Vagina (tissue), 2 donors: ENCODE measurements at regions not wholly inside any gene's neighbourhood (a gene's known extent, or its start where the extent isn't known, plus 50 kb on each side); places are given as distances from the start of the nearest gene placed in this dataset.

Experiments used
- DNase-seq, 2 donors: peaks; one replicate each; pipeline ENCODE4 v3.0.0-alpha.2; 2017; ENCODE audit errors: extremely low spot score in 2 of 2
- H3K27ac ChIP-seq: fragments of 200-600 bp; sonication (generic); one replicate; pipeline ENCODE4 v1.5.1; 2019
- H3K27me3 ChIP-seq: fragments of 200-600 bp; sonication (generic); one replicate; pipeline ENCODE4 v1.5.1; 2019
- H3K36me3 ChIP-seq, 2 donors: fragments of 200-600 bp; sonication (generic); one replicate each; pipeline ENCODE4 v1.5.1; 2017 to 2019
- H3K4me1 ChIP-seq: fragments of 200-600 bp; sonication (generic); one replicate; pipeline ENCODE4 v1.5.1; 2019
- H3K4me3 ChIP-seq, 2 donors: fragments of 200-600 bp; sonication (generic); 1 replicate in 1 of 2; 2 replicates in 1 of 2; pipeline ENCODE4 v1.5.1; 2016 to 2019
- H3K9me3 ChIP-seq: fragments of 200-600 bp; sonication (generic); one replicate; pipeline ENCODE4 v1.5.1; 2019
- POLR2A ChIP-seq, 2 donors: fragments of 450-650 bp; IDR thresholded peaks; one replicate each; pipeline ENCODE4 v1.6.1; 2017; ENCODE audit warnings: antibody characterized with exemption in 2 of 2, mild to moderate bottlenecking in 2 of 2, moderate library complexity in 2 of 2
- POLR2AphosphoS5 ChIP-seq, 2 donors: sonication (generic); formaldehyde crosslinking; IDR thresholded peaks; one replicate each; pipeline ENCODE4 v1.9.0; 2017; ENCODE audit warnings: antibody characterized with exemption in 2 of 2, mild to moderate bottlenecking in 2 of 2, low read depth in 1 of 2; ENCODE audit not compliant: insufficient read depth in 1 of 2
- intact Hi-C: fragments of 100-400 bp; cut with DNase I; formaldehyde crosslinking; loops from one replicate; pipeline ENCODE4 v1.15.1; 2023
- TF ChIP-seq, protein P1 (sequence below), 3 experiments: fragments of 450-650 bp in 2 of 3; fragments of 200-600 bp in 1 of 3; sonication (generic) in 1 of 3; IDR thresholded peaks; one replicate each; pipeline ENCODE4 v1.5.1; 2017 to 2019; ENCODE audit warnings: antibody characterized with exemption in 3 of 3, mild to moderate bottlenecking in 2 of 3, moderate library complexity in 2 of 3

DNA sequence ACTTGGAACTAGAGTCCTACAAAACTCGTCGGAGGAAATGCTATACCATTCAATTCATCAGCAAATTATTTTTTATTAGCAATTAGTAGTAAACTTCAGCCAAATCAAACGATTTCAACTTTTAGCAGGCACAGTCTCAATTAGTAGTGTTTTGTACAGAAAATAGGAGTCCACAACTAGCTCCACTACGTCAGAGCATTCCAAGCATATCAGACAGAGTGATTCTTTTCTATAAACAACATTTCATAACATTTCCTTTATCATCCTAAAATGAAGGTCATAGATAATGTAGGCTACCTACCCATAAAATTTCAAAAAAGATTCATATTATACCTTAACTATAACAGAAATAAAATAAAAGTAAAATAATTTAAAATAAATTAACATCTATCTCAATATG lies 169.9 kb downstream of the KIF18A start:
- Histone ChIP-seq H3K4me1 (no peaks in the 10 kb centered on the region), H3K36me3 (no peaks in the 10 kb centered on the region), H3K27ac (no peak overlapping the region), H3K4me3 (no peak overlapping the region), H3K9me3 (no peaks in the 10 kb centered on the region), H3K27me3 (no peaks in the 10 kb centered on the region)
- intact Hi-C loops = no loop called here
- DNase-seq = no peak
- TF ChIP-seq POLR2AphosphoS5 (IDR thresholded peaks at IDR 0.05; ENCODE audit: insufficient read depth in 1 of 2, low read depth in 1 of 2) = no peak
- TF ChIP-seq POLR2A (IDR thresholded peaks at IDR 0.05) = no peak
- TF ChIP-seq, protein P1, sequence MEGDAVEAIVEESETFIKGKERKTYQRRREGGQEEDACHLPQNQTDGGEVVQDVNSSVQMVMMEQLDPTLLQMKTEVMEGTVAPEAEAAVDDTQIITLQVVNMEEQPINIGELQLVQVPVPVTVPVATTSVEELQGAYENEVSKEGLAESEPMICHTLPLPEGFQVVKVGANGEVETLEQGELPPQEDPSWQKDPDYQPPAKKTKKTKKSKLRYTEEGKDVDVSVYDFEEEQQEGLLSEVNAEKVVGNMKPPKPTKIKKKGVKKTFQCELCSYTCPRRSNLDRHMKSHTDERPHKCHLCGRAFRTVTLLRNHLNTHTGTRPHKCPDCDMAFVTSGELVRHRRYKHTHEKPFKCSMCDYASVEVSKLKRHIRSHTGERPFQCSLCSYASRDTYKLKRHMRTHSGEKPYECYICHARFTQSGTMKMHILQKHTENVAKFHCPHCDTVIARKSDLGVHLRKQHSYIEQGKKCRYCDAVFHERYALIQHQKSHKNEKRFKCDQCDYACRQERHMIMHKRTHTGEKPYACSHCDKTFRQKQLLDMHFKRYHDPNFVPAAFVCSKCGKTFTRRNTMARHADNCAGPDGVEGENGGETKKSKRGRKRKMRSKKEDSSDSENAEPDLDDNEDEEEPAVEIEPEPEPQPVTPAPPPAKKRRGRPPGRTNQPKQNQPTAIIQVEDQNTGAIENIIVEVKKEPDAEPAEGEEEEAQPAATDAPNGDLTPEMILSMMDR (IDR thresholded peaks at IDR 0.05) = no peak

DNA sequence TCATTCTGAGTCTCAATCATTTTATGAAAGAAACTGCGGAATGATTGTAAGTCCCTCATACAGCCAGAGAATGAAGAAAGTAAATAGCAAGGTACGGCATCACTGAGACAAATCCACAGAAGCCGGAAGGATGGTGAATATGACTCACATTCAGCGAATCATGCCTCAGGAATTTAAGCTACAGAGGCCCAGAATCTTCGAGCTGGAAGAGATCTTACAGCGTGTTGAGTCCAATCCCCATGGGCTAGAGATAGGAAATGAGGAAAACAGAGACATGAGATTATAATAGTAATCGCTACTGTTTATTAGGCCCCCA lies 173.2 kb downstream of the KIF18A start:
- Histone ChIP-seq H3K27ac (no peak overlapping the region), H3K4me1 (no peaks in the 10 kb centered on the region), H3K27me3 (no peaks in the 10 kb centered on the region), H3K36me3 (no peaks in the 10 kb centered on the region), H3K4me3 (no peak overlapping the region), H3K9me3 (no peaks in the 10 kb centered on the region)
- DNase-seq = no peak
- TF ChIP-seq POLR2A (IDR thresholded peaks at IDR 0.05) = no peak
- TF ChIP-seq POLR2AphosphoS5 (IDR thresholded peaks at IDR 0.05; ENCODE audit: insufficient read depth in 1 of 2, low read depth in 1 of 2) = no peak
- TF ChIP-seq, protein P1 (IDR thresholded peaks at IDR 0.05) = no peak
- intact Hi-C loops = no loop called here

DNA sequence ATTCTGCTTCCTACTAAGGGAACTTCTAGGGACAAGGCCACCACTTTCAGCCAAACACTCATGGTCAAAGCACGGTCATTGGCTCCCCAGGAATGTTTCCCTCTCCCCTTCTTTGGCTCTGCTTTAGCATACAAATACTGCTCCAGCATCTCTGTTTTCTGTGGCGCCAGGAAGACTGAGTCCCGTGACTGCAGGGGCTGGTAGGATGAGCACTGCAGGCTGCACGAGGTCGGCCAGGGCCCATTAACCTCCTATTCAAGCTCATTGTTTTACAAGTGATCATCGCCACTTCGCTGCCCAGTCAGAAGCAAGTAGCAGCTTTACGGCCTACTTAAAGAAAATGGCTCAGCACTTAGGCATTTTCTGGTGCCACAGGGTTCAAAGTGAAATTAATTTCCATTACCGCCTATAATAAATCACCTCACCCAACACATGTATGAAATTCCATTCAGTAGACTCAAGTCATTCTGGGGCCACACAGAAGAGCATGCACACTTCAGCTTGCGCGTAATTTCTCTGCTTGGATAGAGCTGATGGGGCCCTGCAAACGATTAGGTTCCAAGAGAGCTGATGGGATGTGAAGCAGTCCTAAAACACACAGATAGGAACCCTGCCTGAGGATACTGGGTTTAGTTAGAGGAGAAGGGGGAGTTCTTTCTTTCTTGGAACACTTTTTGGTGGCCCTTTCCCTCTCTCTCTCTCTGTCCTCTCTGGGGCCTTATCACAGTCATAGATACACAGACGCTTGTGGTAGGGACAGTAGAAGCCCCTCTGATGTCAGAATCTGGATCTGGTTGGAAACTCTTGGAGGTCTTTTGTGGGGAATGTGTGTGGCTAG lies 173.7 kb downstream of the KIF18A start:
- Histone ChIP-seq H3K36me3 (no peaks in the 10 kb centered on the region), H3K4me1 (no peaks in the 10 kb centered on the region), H3K27me3 (no peaks in the 10 kb centered on the region), H3K27ac (no peak overlapping the region), H3K9me3 (no peaks in the 10 kb centered on the region), H3K4me3 (no peak overlapping the region)
- intact Hi-C loops = no loop called here
- no peak for DNase-seq
- no peak for TF ChIP-seq POLR2A (IDR thresholded peaks at IDR 0.05)
- TF ChIP-seq, protein P1 (IDR thresholded peaks at IDR 0.05) = no peak
- no peak for TF ChIP-seq POLR2AphosphoS5 (IDR thresholded peaks at IDR 0.05; ENCODE audit: insufficient read depth in 1 of 2, low read depth in 1 of 2)

DNA sequence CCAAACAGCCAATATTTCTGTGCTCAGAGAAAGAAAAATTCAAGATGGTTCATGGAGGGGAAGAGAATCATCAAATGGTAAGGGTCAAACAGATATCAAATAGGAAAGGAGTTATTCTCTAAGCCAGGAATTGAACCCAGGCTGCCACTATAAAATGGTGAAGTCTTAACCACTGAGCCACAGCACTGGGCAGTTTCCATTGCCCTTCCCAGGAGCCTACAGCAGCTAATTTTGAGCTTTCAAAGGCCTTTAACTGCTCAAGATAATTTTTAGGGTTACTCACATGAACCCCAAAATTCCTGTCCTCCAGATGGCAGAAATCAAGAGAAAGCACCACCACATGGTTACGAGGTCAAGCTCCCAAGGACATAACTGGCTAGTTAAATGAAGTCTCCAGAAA lies 176.2 kb downstream of the KIF18A start:
- Histone ChIP-seq H3K27ac (no peak overlapping the region), H3K4me1 (no peaks in the 10 kb centered on the region), H3K9me3 (no peaks in the 10 kb centered on the region), H3K27me3 (no peaks in the 10 kb centered on the region), H3K36me3 (no peaks in the 10 kb centered on the region), H3K4me3 (no peak overlapping the region)
- no peak for DNase-seq
- intact Hi-C loops = no loop called here
- TF ChIP-seq POLR2AphosphoS5 (IDR thresholded peaks at IDR 0.05; ENCODE audit: insufficient read depth in 1 of 2, low read depth in 1 of 2) (no peak), POLR2A (IDR thresholded peaks at IDR 0.05) (no peak)
- TF ChIP-seq, protein P1 (IDR thresholded peaks at IDR 0.05) = no peak

DNA sequence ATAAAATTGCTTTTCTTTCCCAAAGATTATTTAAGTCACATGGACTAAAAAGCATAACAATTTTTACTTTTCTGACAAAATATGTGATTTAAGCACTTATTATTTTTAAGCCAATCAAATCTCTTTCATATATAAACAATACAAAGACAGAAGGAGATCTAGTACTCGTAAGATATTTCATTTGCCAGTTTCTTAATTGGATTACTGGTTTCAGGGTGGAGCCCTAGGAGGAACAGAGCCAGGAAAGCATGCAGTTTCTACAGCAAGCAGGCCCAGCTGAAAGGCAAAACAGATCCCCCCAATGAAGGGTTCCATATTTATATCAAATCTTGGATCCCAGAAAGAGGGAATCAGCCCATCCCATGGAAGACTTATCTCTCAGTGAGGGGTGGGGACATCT lies 177.0 kb downstream of the KIF18A start:
- Histone ChIP-seq H3K27me3 (no peaks in the 10 kb centered on the region), H3K27ac (no peak overlapping the region)
- DNase-seq = no peak

More for the DNA sequence above, 177.0 kb downstream of the KIF18A start:
- no peaks in the 10 kb centered on the region for H3K36me3 ChIP-seq
- H3K4me1 ChIP-seq = no peaks in the 10 kb centered on the region
- TF ChIP-seq, protein P1 (IDR thresholded peaks at IDR 0.05) = no peak
- no peak overlapping the region for H3K4me3 ChIP-seq
- intact Hi-C loops = no loop called here
- H3K9me3 ChIP-seq = no peaks in the 10 kb centered on the region
